OCI-LY7 (cell line): ENCODE measurements at regions not wholly inside any gene's neighbourhood (a gene's known extent, or its start where the extent isn't known, plus 50 kb on each side); places are given as distances from the start of the nearest gene placed in this dataset.

Experiments
- EZH2phosphoT487 ChIP-seq: fragments of 200-600 bp; sonication (generic); IDR thresholded peaks from 2 replicates; pipeline ENCODE4 v1.6.1; 2018; ENCODE audit warnings: low read depth, borderline replicate concordance, mild to moderate bottlenecking, mixed run types, antibody characterized with exemption, low read length, moderate library complexity, mixed read lengths
- TF ChIP-seq, protein P1 (sequence below): fragments of 200-600 bp; sonication (generic); conservative IDR thresholded peaks from 2 replicates; pipeline ENCODE4 v1.5.1; 2014; ENCODE audit warnings: mild to moderate bottlenecking, antibody characterized with exemption, low read length, moderate library complexity, mixed read lengths

DNA sequence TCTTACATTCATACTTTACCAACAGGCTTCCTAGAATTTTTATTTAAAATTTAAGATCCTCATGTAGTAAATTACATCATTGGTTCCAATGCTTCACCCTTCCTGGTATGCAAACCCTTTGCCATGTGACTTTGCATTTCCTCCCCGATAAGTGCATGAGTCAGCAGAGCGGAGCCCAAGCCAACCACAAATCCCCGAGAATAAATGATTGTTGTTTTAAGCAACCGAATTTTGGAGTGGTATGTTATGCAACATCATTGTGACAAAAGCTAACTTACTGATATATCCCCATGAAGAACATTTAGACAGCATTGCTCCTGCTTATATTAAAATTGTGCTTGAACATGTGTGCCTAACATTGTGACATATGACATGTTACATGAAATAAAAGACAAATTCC, 199.4 kb upstream of the DDX53 start:
- TF ChIP-seq, protein P1, sequence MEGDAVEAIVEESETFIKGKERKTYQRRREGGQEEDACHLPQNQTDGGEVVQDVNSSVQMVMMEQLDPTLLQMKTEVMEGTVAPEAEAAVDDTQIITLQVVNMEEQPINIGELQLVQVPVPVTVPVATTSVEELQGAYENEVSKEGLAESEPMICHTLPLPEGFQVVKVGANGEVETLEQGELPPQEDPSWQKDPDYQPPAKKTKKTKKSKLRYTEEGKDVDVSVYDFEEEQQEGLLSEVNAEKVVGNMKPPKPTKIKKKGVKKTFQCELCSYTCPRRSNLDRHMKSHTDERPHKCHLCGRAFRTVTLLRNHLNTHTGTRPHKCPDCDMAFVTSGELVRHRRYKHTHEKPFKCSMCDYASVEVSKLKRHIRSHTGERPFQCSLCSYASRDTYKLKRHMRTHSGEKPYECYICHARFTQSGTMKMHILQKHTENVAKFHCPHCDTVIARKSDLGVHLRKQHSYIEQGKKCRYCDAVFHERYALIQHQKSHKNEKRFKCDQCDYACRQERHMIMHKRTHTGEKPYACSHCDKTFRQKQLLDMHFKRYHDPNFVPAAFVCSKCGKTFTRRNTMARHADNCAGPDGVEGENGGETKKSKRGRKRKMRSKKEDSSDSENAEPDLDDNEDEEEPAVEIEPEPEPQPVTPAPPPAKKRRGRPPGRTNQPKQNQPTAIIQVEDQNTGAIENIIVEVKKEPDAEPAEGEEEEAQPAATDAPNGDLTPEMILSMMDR: no peak
- no peak for TF ChIP-seq EZH2phosphoT487
